AG10803 (cell line): ENCODE measurements at regions not wholly inside any gene's neighbourhood (a gene's known extent, or its start where the extent isn't known, plus 50 kb on each side); places are given as distances from the start of the nearest gene placed in this dataset.

Experiments used
- DNase-seq: peaks from one replicate; pipeline ENCODE4 v3.0.0; 2010; ENCODE audit warnings: low read depth
- H3K4me3 ChIP-seq: 2 replicates; pipeline ENCODE4 v1.5.1; 2011; ENCODE audit warnings: mild to moderate bottlenecking, low read length, control low read depth
- CTCF ChIP-seq: conservative IDR thresholded peaks from 2 replicates; pipeline ENCODE4 v1.5.1; 2011; ENCODE audit warnings: mild to moderate bottlenecking, low read length, control low read depth, inconsistent platforms

DNA sequence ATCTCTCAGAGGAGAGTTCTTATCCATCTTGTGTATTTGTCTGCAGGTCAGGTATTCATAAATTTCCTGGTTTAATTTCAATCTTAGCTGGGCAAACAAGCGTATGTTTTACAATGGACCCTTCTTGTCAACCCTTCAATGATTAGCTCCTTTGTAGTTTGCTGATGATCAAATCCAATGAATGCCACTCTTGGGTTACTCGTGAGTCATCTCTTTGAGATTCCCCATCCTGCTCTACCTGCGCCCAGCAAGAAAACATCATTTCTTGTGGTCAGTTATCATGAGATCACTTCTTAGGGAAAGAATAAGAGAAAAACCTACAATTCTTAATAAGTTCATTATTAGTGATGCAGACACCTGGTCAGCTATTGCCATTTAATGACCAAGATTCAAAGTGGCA, 572.3 kb upstream of the PKN2 start:
- DNase-seq: no peak
- no peak overlapping the region for H3K4me3 ChIP-seq
- no peak for TF ChIP-seq CTCF

GRCh38 chr1:88117597-88117996, 566.5 kb upstream of the PKN2 start:
- H3K4me3 ChIP-seq: no peak overlapping the region
- no peak for DNase-seq
- no peak for TF ChIP-seq CTCF

- TF ChIP-seq CTCF: no peak
- no peak for DNase-seq
- no peak overlapping the region for H3K4me3 ChIP-seq
Measured at GRCh38 chr1:88118176-88118845, 565.8 kb upstream of the PKN2 start.

- DNase-seq: no peak
- no peak overlapping the region for H3K4me3 ChIP-seq
- no peak for TF ChIP-seq CTCF
Measured at GRCh38 chr1:88124614-88125013, 559.5 kb upstream of the PKN2 start.

DNA sequence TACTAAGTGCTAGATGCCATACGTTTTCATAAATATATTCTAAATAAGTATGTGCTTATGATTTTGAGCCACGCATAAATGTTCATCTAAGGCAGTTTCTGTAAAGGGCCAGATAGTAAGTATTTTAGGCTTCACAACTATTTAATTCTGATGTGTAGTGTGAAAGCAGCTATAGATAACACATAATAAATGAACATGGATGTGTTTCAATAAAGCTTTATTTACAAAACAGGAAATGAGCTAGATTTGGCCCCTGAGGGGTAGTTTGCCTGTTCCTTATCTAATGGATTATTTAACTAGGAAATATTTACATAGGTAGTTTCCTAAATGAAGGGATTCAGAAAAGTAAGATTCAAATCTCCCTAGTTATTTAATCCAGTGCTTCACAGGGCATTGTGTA, 557.6 kb upstream of the PKN2 start:
- no peak for DNase-seq
- TF ChIP-seq CTCF: no peak
- H3K4me3 ChIP-seq: no peak overlapping the region

DNA sequence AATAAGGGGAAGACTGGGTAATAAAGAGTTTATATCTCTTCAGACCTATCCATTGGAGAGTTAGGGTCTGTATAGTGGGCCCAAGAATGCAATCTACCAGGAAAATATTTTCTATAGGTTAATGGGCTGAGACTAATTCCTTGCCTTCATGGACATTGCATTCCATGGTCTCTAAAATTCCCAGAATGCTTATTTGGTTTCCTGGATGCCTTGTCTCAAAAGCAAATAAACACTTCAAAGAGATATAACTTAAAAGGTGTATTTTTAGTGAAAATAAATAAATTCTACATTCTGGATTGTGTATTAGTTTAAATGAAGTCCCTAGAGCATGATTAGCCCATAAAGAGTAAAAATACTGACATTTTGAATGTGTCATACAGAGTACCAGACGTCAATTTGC, 550.1 kb upstream of the PKN2 start:
- H3K4me3 ChIP-seq: no peak overlapping the region
- no peak for TF ChIP-seq CTCF
- DNase-seq: no peak

DNA sequence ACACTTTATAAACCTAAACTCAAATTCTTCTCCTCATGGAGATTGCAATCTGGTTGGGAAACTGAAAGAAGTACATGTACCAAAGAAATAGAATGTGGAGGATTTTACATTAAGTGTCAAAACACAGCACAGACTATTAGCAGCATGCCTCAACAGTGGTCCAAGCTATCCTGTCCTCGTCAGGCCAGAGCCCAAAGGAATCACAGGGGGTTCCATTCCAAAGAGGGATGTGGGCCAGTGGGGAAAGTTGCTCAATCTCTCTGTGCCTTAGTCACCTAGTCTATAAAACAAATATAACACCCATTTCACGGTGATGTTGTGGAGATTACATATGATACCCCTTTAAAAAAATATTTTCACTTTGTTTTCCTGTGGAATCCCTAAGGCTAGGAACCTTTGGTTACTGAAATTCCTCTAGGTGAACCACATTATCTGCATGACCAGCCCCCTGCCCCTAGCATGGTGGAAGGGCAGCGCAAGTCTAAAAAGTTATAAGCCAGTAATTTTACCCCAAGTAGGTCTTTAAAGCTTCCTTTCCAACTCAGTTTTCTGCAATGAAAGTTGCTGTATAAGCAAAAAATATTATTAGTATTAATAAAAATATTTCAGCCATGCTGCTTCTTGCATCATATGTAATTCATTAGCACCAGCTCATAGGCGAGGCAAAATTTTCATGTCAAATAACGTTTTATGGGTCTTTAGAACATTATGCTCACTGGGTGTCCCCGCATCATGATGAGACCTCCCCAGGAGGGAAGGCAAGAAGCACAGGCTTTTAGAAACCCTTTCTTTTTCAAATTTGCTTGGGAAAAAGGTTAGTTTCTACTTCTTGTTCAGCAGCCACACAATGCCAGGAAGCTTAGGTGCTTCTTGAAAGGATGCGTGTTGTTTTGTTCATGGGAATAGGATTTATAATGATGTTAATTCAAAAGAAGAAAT, 548.8 kb upstream of the PKN2 start:
- no peak overlapping the region for H3K4me3 ChIP-seq
- DNase-seq: no peak
- TF ChIP-seq CTCF: no peak
